Loucy (cell line): ENCODE measurements at regions not wholly inside any gene's neighbourhood (a gene's known extent, or its start where the extent isn't known, plus 50 kb on each side); places are given as distances from the start of the nearest gene placed in this dataset.

ENCODE experiments used
- H2AFZ ChIP-seq: fragments of 200-600 bp; sonication (generic); 2 replicates; pipeline ENCODE4 v1.6.0; 2016; ENCODE audit warnings: antibody characterized with exemption, mild to moderate bottlenecking, low read length, moderate library complexity
- H3F3A ChIP-seq: fragments of 200-600 bp; 2 replicates; pipeline ENCODE4 v1.6.0; 2016; ENCODE audit warnings: antibody characterized with exemption, low read depth, mild to moderate bottlenecking
- H3K27me3 ChIP-seq: fragments of 200-600 bp; sonication (generic); 2 replicates; pipeline ENCODE4 v1.6.1; 2014; ENCODE audit warnings: low read length, mild to moderate bottlenecking; ENCODE audit not compliant: insufficient read depth, poor library complexity, severe bottlenecking
- H3K36me3 ChIP-seq: fragments of 200-600 bp; sonication (generic); 2 replicates; pipeline ENCODE4 v1.6.1; 2016; ENCODE audit warnings: low read length; ENCODE audit not compliant: insufficient read depth
- H3K4me1 ChIP-seq: fragments of 200-600 bp; sonication (generic); 2 replicates; pipeline ENCODE4 v1.5.1; 2014; ENCODE audit warnings: low read length, mild to moderate bottlenecking; ENCODE audit not compliant: insufficient read depth, poor library complexity, severe bottlenecking
- H3K4me2 ChIP-seq: fragments of 200-600 bp; sonication (generic); 2 replicates; pipeline ENCODE4 v1.6.0; 2014; ENCODE audit warnings: antibody characterized with exemption, low read length, low read depth, mild to moderate bottlenecking; ENCODE audit not compliant: poor library complexity, severe bottlenecking
- H3K4me3 ChIP-seq: fragments of 200-600 bp; sonication (generic); 2 replicates; pipeline ENCODE4 v1.5.1; 2014; ENCODE audit warnings: low read length, mild to moderate bottlenecking, mixed read lengths; ENCODE audit not compliant: poor library complexity, severe bottlenecking
- H3K79me2 ChIP-seq: fragments of 200-600 bp; sonication (generic); 2 replicates; pipeline ENCODE4 v1.6.1; 2014; ENCODE audit warnings: low read length; ENCODE audit not compliant: insufficient read depth
- H3K9ac ChIP-seq: fragments of 200-600 bp; sonication (generic); 2 replicates; pipeline ENCODE4 v1.6.0; 2014; ENCODE audit warnings: mild to moderate bottlenecking, low read depth, low read length, moderate library complexity; ENCODE audit not compliant: poor library complexity, severe bottlenecking
- H3K9me2 ChIP-seq: fragments of 200-600 bp; sonication (generic); replicated peaks from 2 replicates; pipeline ENCODE4 v1.6.1; 2016; ENCODE audit warnings: low read depth, low read length, mixed read lengths
- H3K9me3 ChIP-seq: fragments of 200-600 bp; sonication (generic); 2 replicates; pipeline ENCODE4 v1.6.1; 2014; ENCODE audit warnings: mild to moderate bottlenecking, antibody characterized with exemption, low read length, low read depth; ENCODE audit not compliant: insufficient read depth
- H4K20me1 ChIP-seq: fragments of 200-600 bp; sonication (generic); 2 replicates; pipeline ENCODE4 v1.6.0; 2014; ENCODE audit warnings: antibody characterized with exemption, low read length, mild to moderate bottlenecking; ENCODE audit not compliant: insufficient read depth, poor library complexity, severe bottlenecking
- EZH2phosphoT487 ChIP-seq: fragments of 200-600 bp; IDR thresholded peaks from 2 replicates; pipeline ENCODE4 v1.6.1; 2018; ENCODE audit warnings: antibody characterized with exemption, mild to moderate bottlenecking, moderate library complexity, borderline replicate concordance
- TF ChIP-seq, protein P1 (sequence below): fragments of 200-600 bp; sonication (generic); conservative IDR thresholded peaks from 2 replicates; pipeline ENCODE4 v1.5.1; 2014; ENCODE audit warnings: mild to moderate bottlenecking, antibody characterized with exemption, low read length

DNA sequence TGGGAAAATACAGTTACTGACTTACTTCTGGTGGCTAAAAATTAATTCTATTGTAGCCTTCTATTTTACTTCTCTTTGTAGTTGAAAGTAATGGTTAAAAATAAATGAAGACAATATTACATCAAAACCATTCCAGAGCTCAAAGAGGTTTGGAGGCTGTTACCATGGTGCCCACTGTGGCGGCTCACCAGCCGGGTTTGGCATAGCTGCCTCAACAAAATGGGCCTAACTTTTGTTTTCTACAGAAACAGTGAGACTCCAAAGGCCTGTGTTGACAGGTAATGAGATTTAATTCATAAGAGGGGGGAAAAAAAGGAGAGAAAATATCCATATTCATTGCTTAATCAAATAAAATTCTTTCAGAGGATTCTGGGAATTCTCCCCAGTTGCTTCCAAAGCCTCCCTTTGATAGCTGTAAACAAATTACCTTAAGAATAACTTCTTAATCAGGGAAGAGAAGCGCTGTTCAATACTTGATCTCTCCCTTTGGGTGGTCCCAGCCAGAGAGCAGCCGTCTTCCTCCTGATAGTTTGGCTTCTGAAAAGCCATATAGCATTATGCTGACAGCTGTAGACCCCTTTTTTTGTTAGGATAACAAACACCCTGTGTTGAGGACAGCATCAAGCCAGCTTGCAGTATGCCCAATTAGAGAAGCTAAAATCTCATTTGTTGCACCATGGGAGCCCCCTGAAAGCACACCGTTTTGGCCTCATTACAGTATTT lies 266.8 kb downstream of the NEDD1 start:
- TF ChIP-seq EZH2phosphoT487 = no peak
- TF ChIP-seq, protein P1, sequence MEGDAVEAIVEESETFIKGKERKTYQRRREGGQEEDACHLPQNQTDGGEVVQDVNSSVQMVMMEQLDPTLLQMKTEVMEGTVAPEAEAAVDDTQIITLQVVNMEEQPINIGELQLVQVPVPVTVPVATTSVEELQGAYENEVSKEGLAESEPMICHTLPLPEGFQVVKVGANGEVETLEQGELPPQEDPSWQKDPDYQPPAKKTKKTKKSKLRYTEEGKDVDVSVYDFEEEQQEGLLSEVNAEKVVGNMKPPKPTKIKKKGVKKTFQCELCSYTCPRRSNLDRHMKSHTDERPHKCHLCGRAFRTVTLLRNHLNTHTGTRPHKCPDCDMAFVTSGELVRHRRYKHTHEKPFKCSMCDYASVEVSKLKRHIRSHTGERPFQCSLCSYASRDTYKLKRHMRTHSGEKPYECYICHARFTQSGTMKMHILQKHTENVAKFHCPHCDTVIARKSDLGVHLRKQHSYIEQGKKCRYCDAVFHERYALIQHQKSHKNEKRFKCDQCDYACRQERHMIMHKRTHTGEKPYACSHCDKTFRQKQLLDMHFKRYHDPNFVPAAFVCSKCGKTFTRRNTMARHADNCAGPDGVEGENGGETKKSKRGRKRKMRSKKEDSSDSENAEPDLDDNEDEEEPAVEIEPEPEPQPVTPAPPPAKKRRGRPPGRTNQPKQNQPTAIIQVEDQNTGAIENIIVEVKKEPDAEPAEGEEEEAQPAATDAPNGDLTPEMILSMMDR = no peak
- Histone ChIP-seq H3K36me3 (no peaks in the 10 kb centered on the region), H3K79me2 (no peaks in the 10 kb centered on the region), H3K4me1 (no peaks in the 10 kb centered on the region), H3K27me3 (no peaks in the 10 kb centered on the region), H4K20me1 (no peaks in the 10 kb centered on the region), H3K4me2 (no peak overlapping the region), H3K9me2 (no peaks in the 10 kb centered on the region), H3K4me3 (no peak overlapping the region), H3K9me3 (no peaks in the 10 kb centered on the region), H2AFZ (no peak overlapping the region), H3F3A (no peaks in the 10 kb centered on the region), H3K9ac (no peak overlapping the region)

- H3K4me2 ChIP-seq = no peak overlapping the region
- H3K36me3 ChIP-seq = no peaks in the 10 kb centered on the region
- H2AFZ ChIP-seq = no peak overlapping the region
- H3K9me2 ChIP-seq = no peaks in the 10 kb centered on the region
- no peaks in the 10 kb centered on the region for H4K20me1 ChIP-seq
- TF ChIP-seq EZH2phosphoT487 = no peak
- TF ChIP-seq, protein P1 = no peak
- H3F3A ChIP-seq = no peaks in the 10 kb centered on the region
- no peaks in the 10 kb centered on the region for H3K79me2 ChIP-seq
- H3K27me3 ChIP-seq = no peaks in the 10 kb centered on the region
- no peaks in the 10 kb centered on the region for H3K4me1 ChIP-seq
- no peak overlapping the region for H3K4me3 ChIP-seq
- no peaks in the 10 kb centered on the region for H3K9me3 ChIP-seq
- no peak overlapping the region for H3K9ac ChIP-seq
Measured at GRCh38 chr12:97177481-97177880, 270.4 kb downstream of the NEDD1 start.

DNA sequence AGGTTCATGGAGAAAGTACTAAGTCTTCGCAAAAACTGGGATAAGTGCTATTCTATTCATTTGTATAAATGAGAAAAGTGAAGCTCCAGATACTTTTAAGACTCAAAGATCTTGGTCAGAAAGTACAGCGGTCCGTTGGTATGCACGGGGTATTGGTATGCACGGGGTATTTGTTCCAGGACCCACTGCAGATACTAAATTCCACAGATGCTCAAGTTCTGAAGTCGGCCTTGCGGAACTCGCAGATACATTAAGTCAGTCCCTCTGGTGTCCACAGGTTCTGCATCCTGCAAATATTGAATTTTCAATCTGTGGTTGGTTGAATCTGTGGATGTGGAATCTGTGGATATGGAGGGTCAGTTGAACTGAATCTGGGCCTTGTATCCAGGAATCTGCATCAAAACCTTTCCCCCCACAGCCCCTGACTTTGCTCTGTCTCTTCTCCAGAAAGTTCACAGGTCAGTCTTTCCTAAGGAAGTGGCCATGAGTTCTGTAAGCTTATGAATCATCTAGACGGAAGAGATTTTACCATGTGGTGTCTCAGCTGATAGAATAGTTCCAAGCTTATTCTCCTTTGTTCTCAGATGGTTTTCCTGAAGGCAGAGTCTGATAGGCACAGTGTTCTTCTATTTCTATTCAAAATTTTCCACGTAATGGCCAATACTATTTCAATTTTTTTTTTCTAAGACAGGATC lies 274.7 kb downstream of the NEDD1 start:
- Histone ChIP-seq H3K4me3 (no peak overlapping the region), H3K4me1 (no peaks in the 10 kb centered on the region), H3F3A (no peaks in the 10 kb centered on the region), H4K20me1 (no peaks in the 10 kb centered on the region), H2AFZ (no peak overlapping the region), H3K27me3 (no peaks in the 10 kb centered on the region), H3K9ac (no peak overlapping the region), H3K36me3 (no peaks in the 10 kb centered on the region), H3K9me3 (no peaks in the 10 kb centered on the region), H3K9me2 (no peaks in the 10 kb centered on the region), H3K4me2 (no peak overlapping the region), H3K79me2 (no peaks in the 10 kb centered on the region)
- TF ChIP-seq, protein P1 = no peak
- TF ChIP-seq EZH2phosphoT487 = no peak
